HG03520 (cell line): ENCODE measurements at regions not wholly inside any gene's neighbourhood (a gene's known extent, or its start where the extent isn't known, plus 50 kb on each side); places are given as distances from the start of the nearest gene placed in this dataset.
A peak's percentile ranks its signal among the peaks of the same experiment; 100 is the strongest.

Experiments used
- ATAC-seq: cut with Tn5 transposase; IDR thresholded peaks from one replicate; pipeline ENCODE4 v1.9.1; 2021; ENCODE audit warnings: mild to moderate bottlenecking, moderate library complexity; ENCODE audit not compliant: unreplicated experiment

DNA sequence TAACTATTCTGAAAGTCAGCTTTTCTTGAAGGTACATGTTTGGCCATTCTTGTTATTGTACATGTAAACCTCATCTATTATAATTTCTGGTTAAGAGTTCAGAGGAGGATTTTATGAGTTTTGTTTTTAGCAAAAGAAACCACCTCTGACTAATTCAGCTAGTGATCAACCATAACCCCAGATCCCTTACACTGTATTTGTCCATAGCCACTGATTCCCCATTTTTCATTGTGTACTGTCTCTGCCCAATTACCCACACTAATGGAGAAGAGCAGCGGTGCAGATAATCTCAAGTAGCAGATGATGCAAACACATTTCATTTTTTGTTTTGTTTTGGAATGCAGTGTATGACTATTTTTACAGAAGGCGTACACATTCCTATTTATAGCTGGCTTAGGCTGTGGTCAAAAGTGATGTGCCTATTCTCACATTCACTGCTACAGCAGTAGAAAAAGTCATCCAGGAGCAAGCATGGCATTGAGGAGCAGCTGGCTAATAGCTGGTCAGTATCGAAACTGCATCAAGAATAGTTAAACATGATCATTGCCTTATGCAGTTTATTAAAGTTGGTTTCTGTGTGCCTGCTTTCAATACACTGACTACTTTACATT lies 988.3 kb downstream of the DTWD2 start:
- peak; percentile 82 for ATAC-seq

DNA sequence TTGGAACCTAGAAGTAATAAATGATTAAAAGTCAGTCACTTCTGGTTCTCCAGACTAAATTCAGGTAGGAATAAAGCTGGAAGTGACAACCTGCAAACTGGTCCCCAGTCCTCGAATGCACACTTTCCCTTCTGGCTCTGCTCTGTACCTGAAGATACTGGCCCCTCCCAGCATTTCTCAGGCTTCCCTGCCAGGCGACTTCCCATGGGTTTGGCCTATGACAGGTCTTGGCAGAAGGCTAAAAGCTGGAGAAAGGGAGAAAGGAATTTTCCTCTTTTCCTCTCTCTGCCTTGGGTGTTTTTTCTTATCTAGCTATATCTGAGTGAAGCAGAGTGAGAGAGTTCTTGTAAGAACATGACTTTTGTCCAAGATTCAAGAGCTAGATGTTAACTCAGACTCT lies 1005.7 kb downstream of the DTWD2 start:
- no peak for ATAC-seq

DNA sequence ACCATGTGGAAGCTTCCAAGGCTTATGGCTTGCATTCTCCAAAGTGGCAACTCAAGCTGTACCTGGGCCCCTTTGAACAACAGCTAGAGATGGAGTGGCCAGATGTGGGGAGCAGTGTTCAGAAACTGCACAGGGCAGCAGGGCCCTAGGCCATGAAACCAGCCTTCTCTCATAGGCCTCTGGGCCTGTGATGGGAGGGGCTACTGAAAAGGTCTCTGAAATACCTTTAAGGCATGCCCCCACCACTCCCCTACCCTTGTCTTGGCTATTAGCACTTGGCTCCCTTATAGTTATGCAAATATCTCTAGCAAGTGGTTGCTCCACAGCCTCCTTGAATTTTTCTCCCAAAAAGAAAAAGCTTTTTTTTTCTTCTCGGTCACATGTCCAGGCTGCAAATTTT lies 1014.6 kb downstream of the DTWD2 start:
- ATAC-seq = no peak

DNA sequence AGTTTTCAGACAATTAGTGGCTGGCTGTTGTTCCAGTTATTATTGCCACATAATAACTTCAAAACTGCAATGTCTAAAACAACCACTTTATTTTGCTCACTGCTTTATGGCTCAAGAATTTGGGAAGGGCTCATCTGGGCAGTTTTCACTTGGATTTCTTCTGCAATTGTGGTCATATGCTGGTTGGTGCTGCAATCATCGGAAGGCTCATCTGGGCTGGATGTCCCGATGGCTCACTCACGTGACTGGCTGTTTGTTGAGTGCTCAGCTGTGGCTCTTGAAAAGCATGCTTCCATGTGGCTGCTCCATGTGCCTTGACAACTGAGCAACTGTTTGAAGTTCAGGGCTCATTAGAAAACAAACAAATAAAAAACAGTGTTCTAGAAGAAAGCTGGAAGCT lies 1032.5 kb downstream of the DTWD2 start:
- ATAC-seq = no peak

DNA sequence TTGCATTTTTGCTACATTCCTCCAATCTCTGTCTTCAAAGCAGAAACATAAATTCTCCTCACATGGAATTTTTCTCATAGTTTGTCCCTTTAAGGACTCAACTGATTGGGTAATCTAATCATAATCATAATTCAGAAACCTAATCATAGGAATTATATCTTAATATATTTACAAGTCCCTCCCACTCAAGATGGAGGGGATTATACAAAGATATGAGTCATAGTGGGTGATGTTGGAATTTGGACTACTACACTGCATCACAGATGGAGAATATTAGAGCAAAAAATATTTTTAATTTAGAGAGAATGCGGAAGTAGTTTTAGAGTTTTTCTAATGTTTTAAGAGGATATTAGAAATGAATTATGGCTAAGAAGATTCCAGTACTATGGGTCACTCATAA lies 1034.0 kb downstream of the DTWD2 start:
- ATAC-seq = no peak

DNA sequence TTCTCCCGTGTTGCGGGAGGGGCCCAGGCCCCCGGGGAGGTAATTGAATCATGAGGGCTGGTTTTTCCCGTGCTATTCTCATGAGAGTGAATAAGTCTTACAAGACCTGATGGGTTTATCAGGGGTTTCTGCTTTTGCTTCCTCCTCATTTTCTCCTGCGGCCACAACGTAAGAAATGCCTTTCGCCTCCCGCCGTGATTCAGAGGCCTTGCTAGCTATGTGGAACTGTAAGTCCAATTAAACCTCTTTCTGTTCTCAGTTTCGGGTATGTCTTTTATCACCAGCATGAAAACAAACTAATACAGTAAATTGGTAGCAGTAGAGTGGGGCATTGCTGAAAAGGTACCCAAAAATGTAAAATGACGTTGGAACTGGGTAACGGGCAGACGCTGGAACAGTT lies 1035.1 kb downstream of the DTWD2 start:
- no peak for ATAC-seq

DNA sequence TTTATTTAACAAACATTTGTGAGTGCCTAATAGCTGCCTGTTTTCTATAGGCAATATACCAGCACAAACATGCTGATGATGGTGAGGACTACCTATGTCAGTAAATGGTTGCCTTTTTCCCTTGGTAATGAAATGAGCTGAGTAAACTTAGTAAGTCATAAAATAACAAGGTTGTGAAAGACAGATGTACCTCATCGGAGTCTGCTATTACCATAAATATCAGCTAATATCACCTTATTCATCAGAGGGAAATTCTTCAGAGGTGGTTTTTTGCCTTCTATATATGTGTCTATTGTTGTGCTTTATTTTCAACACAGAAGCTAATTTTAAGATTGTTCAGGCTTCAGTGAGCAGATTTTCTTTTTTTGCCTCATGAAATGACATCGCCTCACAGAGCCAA lies 1040.5 kb downstream of the DTWD2 start:
- no peak for ATAC-seq

DNA sequence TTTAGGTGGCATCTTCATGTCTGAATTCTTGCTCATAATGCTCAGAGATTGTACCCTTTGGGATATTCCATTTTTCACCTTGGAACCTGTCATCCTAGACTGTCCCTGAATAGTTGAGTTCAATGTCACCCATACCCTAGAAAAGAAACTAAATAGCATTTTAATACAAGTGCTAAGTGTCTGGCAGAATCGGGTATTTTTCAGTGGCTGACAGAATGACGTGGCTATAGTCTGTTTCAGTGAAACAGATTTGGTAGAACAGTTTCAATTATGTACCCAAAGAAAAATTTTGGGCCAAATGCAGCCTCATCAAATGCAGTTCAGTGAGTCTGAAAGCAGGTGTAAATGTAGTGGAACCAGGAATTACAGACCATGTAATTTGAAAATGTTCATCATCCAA lies 1041.2 kb downstream of the DTWD2 start:
- ATAC-seq = no peak

DNA sequence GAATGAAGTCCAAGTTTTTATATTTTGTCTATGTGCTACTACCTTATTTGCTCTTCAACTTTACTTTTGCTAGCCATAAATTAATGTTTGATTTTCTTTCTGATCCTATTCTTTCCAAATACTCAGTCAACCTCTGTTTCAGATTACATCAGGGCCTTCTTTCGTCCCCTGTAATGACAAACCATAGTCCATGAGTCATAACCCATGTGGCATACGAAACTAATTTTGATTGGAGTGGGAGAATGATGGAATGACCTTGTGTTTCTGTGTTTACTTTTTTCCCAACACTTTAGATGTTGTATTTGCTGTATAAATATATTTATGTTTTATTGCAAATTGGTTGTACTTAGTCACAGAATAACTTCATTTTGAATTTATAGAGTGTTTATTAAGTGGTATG lies 1043.1 kb downstream of the DTWD2 start:
- no peak for ATAC-seq

DNA sequence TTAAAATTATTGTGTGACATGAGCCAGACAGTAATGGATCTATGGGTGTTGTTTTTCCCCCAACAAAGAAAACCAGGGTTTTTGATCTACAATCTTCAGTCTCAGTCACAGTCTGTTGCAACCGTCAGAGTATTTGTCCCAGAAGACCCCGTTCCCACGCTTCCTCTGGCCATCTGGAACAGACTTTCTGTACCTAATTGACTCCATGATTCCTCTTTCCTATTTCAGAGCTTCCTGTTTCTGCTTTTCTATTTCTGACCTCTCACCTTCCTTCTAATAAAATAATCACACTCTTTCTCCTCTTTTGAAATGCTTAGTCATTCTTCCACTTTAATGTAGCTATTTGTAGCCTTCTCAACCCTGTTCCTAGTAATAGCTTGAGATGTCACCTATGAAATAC lies 1044.8 kb downstream of the DTWD2 start:
- ATAC-seq = no peak

DNA sequence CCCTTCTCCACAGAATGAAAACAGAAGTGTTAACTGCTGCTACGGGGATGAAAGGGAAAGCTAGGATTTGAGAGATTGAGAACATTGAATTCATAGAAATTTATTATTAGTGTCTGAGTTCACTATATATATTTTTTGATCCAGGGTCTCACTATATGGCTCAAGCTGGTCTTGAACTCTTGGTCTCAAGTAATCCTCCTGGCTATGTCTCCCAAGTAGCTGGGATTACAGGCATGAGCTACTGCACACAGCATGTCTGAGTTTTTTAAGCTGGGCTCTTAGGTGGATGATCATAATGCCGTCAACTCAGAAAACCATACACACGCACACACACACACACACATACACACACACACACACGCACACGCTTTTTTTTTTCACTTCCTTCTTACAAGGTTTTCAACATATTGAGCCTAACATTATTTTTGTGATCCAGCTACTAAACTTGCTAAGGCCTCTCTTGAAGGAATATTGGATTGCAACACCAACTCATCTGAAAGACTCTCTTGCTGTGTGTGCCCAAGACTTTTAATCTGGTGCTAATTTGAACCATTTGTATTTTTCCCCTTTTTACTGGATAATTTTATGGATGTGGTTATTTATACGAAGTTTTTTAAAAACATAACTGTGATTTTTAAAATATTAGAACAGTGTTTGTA lies 1045.4 kb downstream of the DTWD2 start:
- ATAC-seq = no peak

DNA sequence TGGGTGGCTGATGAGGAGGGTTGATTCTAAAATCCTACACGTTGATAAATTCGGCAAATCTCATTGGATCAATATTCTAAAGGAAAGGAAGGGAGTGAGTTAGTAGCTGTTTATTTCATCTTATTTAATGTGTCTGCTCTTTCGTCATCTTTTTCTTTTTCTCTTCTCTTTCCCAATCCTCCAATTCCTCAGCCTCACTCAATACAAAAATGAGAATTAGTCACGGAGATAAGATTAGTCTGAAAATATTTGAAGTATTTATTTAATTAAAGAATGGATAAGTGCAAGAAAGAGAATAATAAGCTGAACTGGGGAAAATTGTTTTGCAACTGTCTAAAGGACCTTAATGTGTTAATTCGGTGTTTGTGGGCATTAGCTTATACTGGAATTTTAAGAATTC lies 1095.1 kb downstream of the DTWD2 start:
- no peak for ATAC-seq

DNA sequence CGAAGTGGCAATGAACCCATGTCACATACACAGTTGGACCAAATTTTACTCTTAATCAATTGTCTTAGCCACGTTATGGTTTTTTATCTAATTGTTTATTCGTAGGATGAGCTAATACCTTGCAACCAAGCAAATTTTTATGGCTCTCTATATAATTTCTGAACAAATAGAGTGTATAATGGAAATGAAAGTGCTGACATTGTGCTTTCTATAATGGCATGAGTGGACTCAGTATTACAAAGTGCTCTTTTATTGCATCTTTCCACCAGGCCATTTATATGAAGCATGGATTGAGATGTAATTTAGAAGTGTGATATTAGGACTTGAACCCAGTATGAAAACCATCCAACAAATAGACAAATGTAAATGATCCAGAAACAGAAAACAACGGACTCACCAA lies 1096.0 kb downstream of the DTWD2 start:
- ATAC-seq = no peak

DNA sequence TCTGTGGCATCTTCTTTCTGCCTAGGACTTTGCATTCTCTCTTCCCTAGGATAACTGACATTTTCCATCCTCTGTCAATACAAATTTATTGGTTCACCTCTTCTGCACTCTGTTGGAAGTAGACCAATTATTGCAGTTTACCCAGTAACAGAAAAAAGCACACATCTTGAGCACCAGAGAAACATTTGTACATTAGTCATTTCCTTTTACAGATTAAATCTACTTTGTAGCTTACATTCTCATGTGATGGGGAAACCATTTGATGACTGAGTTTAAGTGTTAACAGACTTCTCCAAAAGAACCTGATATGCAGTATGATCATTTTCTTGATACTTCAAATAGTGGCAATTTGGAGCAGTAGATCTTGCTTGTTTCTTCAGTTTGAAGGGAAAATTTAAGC lies 1098.8 kb downstream of the DTWD2 start:
- no peak for ATAC-seq

DNA sequence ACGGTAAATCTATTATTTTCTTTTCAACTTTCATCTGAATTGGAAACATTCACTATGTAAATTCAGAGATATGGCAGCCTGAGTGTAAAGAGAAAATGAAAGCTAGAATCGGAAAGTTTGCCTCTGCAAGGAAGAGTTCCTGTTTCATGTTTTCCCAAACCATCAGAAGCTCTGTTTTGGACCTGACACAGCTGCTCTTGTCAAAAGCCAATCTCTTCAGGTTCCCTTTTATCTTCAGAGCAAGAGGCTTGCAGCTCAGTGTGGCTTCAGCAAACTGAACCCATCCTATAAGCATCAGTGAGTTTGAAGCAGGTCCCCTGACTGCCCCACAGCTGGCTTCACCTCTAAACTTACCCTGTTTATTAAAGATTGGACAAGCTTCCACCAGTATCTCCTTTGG lies 1099.7 kb downstream of the DTWD2 start:
- ATAC-seq = peak; percentile 85

DNA sequence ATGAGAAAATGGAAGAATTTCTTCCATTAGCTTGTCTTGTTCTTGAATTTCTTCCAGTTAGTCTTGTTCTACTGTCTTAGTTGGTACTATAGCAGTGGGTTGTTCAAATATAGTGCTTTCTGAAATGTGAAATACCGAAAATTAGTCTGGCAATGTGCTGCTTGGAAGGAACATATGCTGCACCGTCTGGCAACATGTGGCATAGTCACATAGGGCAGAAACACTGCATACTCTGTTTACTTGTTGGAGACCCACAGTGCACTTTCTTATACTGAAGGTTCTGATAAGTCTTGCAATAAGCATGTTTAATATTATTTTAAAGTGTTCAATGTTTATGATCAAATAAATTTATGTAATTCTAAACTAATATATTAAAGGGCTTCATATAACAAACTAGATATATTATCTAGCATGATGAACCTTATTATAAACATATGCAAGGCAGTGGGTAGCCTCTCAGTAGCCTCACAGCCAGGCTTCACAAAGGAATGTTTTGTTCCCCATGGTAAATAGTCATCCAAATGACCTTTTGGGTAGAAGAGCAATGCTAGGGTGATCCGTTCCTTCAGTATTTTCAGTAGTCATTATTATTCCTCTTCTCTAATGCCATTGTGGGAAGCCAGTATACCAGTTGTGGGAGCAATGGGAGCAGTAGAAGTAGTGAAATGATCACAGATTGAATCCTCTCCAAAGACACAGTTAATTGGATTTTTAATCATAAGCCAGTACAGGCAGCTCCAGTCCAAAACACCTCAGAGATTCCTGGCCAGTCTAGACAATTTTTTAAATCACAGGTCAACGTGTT lies 1106.7 kb downstream of the DTWD2 start:
- ATAC-seq = no peak

DNA sequence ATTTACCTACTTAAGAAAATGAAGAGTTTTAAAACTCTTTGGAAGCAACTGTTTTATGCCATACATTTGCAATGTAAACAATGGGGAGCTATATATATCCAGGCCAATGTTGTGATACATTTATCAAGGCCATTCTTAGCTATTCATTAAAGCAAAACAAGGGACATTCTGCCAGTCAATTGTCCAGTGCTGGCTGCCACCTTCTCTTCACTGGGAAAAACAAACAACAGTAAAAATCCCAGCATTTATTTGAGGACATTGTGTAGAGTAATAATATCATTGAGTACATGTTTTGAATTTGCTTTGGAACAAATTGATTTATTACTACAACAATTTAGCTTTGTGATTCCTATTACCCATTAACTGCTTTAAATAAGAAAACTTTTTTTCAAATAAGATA lies 1107.4 kb downstream of the DTWD2 start:
- ATAC-seq = no peak

DNA sequence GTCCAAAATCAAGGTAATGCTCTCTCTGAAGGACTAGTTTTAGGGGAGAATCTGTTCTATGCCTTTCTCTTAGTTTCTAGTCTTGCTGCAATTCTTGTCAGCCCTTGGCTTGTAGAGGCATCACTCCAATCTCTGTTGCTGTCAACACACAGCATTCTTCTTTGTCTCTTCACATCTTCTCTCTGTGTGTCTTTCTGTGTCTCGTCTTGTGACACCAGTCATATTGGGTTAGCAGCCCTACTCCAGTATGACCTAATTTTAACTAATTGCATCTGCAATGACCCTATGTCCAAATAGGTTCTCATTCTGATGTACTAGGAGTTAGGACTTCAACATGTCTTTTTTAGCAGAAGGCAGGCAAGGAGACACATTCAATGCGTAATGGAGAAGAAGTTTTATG lies 1110.6 kb downstream of the DTWD2 start:
- ATAC-seq = no peak

DNA sequence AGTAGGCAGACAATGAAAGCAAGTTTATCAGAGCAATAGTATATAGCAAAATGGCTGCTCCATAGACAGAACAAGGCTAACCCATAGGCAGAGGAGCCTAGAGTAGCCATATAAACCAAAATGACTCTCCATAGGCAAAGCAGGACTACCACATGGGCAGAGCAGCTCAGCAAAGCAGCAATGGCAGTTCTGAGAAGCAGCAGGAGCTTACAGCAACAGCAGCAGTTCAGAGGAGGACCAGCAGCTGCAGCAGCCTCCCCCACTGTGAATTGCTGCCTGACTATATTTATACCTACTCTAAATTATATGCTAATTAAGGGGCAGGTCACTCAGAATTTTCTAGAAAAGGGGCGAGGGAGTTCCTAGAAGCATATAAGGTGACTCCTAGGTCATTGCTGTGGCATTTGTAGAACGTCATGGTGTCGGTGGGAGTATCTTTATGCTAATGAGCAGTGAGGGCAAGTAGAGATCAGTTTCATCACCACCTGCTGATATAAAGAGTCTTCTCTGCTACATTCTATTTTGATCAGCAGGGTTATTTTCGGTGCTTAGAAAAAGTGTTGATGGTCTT lies 1115.5 kb downstream of the DTWD2 start:
- no peak for ATAC-seq

DNA sequence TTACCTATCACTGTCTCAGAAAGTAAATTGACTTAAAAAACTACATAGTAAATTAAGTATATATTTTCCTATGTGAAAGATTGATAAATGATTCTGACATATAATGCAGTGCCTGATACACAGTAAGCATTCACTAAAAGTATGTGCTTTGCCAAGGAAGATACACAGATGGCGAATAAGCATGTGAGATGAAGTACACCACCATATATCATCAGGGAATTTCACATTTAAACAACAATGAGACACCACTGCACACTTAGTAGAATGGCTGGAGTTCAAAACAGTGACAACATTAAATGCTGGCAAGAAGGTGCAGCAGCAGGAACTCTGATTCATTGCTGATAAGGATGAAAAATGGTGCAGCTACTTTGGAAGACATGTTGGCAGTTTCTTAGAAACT lies 1118.8 kb downstream of the DTWD2 start:
- no peak for ATAC-seq

DNA sequence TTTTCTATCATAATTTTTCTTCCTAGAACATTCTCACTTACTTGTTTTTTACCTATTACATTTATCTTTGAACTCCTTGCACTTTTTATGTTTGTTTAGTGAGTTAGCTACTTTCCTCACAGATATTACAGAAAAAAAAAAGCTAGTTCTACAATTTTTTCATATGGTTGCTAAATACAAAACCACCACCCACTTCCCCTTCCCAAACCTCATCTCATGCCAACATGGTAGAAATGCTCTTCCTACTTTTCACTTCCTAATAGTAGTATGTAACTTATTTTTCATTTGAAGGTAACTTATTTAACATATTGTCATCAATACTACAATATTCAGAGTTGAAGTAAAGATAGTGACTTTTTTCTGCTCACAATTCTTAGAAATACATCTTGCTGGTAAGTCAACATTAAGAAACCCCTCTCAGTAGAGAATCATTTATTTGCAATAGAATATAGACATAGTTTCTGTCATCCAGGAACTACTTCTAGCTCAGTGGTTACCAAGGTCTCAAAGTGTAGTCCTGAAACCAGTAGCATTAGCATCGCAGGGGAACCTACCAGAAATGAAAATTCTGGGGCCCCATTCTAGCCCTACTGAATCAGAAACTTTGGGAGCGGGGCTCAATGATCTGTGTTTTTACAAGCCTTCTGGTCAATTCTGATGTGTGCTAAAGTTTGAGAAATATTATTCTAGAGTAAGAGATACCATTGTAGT lies 1124.6 kb downstream of the DTWD2 start:
- no peak for ATAC-seq
